HG02571 (cell line): ENCODE measurements at regions not wholly inside any gene's neighbourhood (a gene's known extent, or its start where the extent isn't known, plus 50 kb on each side); places are given as distances from the start of the nearest gene placed in this dataset.

Experiments used
- ATAC-seq: cut with Tn5 transposase; IDR thresholded peaks from one replicate; pipeline ENCODE4 v1.9.1; 2021; ENCODE audit warnings: mild to moderate bottlenecking, moderate library complexity; ENCODE audit not compliant: unreplicated experiment

DNA sequence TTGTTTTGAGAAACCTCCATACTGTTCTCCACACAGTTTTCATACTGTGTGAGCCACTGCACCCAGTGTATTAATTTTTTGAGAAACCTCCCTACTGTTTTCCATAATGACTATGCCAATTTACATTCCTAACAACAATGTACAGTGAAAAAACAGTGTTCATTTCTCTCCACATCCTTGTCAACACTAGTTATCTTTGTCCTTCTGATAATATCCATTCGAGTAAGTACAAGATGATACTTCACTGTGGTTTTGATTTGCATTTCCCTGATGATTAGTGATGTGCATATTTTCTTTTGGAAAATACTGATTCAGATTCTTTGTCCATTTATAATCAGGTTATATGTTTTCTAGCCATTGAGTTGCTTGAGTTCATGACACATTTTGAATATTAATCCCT is 462.0 kb downstream of the CDH11 start:
- ATAC-seq, result no peak

DNA sequence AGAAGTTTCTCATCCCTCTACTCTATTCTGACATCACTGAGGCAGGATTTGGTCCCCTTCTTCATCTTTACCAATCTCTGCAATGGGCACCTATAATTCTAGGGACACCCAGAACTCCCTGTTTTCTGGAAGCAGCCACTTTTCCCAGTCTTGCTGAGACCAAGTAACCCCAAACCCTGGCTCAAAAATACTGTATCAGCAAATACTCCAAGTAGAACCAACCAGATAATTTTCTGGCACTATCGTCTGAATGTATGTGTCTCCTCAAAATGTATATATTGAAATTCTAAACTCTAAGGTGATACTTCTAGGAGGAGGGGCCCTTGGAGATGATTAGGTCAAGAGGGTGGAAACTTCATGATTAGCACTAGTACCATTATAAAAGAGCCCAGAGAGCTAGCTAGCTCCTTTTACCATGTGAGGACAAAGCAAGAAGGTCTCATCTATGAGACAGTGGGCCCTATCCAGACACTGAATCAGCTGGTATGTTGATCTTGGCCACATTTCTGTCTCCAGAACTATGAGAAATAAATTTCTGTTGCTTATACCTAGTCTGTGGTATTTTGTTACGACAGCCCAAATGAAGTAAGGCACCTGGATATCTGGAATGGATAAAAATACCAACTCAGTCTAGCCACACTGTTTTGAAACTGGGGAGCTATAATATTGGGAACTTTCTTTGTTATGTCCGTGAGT is 464.4 kb downstream of the CDH11 start:
- no peak for ATAC-seq

DNA sequence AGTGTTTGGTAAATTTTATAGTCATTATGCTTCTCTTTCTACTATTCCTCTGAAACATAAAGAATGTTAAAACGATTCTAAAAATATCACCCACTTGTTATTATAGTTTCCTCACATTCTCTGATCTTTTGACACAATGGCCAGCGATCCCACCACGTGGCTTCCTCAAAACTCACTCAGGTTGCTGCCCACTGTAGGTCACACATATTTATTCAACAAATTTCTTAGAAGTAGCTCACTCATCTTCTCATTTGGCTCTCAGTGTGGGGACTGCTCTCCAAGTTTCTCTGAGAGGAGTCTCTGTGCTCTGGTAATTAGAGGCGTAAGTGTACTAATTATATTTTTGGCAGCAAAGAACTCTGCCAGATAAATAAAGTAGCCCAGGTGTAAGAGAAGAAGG is 465.4 kb downstream of the CDH11 start:
- no peak for ATAC-seq

DNA sequence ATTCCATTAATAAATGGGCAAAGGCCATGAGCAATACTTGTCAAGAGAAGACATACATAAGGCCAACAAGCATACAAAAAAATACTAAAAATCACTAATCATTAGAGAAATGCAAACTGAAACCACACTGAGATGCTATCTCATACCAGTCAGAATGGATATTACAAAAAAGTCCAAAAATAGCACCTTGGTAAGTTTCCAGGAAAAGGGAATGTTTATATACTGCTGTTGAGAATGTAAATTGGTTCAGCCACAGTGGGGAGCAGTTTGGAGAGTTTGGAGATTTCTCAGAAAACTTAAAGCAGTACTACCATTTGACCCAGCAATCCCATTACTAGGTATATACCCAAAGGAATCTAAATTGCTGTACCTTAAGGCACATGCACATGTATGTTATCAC is 467.7 kb downstream of the CDH11 start:
- ATAC-seq, result no peak

DNA sequence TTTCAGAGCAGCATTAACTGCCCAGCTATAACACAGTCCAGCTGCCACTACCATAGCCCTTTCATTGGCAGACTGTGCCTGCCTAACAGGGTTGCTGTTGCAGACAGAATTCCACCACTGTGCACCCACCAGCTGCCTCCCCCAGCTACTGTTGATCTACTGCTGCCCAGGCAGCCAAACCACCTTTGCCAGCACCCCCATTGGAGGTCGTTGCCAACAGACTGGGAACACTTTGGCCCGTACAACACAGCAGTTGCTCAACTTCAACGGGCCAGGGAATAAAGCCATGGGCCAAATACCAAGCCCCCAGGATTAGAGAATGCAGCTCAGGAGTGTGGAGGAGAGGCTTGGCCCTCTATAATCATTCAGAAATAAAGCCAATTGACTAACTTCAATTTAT is 473.6 kb downstream of the CDH11 start:
- ATAC-seq, result no peak

DNA sequence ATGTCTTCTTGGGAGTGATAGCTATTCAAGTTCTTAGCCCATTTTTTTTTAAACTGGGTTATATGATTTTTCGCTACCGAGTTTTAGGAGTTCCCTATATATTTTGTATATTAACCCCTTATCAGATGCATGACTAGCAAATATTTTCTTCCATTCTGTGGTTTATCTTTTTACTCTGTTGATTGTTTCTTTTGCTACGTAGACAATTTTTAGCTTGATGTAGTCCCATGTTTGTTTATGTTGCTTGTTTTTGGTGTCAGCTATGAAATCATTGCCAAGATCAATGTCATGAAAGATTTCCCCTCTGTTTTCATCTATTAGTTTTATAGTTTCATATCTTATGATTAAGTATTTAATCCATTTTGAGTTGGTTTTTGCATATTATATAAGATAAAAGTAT is 480.5 kb downstream of the CDH11 start:
- ATAC-seq, result no peak

DNA sequence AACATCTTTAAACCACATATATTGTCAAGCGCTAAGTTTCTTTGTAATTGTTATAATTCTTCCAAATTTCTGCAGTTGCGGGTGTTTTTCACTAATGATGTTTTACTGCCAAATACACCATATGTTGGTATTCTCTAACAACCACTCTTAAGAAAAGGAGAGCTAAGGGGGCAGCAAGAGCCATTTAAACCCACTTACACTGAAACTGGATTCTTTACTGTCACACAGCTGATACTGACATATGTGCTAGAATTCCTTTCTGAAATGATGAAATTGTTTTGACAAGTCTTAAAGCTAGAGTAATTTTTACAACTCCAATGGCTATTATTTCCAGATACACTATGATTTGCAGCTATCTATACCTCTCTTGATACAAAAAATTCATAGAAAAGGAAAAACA is 483.1 kb downstream of the CDH11 start:
- ATAC-seq, result no peak

DNA sequence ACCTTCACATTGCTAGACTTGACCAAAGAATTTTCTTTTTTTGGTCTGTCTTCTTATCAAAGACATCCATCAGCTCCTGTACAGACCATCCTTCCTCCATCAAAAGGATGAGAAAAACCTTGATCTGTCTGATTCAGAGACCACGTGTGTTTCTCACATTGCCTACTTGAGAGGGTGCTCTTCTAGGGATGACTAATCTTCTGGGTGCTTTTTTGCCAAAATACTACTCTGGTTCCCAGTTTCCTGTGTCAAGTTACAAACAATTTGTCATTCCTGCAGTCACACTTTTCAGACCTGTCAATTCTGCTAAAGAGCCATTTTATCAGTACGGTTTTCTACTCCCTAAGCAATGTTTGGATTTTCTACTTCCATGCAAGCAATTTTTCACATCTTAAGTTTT is 492.2 kb downstream of the CDH11 start:
- ATAC-seq, result no peak

DNA sequence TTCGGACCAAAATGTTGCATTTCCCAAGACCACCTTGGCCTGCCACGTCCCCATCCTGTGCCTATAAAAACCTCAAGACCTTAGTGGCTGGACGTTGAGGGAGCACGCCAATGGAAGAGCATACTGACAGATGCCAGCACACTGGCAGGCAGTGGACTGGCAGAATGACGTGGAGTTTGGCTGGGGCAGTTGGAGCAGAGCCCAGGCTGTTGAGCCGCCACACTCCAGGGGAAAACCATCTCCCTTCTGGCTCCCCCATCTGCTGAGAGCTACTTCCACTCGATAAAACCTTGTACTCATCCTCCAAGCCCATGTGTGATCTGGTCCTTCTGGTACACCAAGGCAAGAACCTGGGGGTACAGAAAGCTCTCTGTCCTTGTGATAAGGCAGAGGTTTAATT is 494.1 kb downstream of the CDH11 start:
- no peak for ATAC-seq

DNA sequence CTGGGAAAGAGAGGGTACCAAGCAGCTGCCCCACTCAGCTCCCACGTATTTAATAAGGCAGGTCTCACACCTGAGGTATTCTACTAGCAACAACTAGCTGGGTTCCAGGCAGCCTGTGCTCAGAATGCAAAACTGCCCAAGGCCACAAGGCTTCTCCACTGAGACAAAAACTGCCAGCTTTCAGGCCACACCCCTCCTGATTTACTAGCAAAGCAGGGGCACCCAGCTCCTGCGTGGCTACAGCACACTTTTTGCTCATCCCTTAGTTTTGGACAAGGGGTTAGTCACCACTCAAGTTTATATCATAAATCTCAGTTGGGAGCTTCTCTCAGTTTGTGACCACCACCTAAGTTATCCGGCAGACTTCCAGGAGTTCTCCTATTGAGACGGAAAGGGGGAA is 494.6 kb downstream of the CDH11 start:
- no peak for ATAC-seq

DNA sequence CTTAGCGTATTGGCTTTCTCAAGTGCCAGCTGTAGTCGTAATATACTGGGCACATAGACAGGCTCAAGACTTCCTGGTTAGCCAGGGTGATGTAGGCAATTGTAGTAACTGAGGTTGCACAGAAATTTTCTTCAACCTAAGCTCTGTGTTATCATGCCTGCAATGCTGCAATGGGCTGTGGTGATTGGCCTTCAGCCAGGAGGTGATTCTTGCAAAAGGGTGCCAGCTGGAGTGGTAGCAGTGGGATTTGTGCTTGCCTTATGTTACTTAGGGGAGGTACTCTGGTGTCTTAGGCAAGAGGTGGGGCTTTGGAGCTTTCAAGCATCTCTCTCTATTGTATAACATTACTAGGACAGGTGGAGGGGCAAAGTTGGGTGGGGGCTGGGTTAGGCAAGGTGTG is 495.1 kb downstream of the CDH11 start:
- ATAC-seq, result no peak

DNA sequence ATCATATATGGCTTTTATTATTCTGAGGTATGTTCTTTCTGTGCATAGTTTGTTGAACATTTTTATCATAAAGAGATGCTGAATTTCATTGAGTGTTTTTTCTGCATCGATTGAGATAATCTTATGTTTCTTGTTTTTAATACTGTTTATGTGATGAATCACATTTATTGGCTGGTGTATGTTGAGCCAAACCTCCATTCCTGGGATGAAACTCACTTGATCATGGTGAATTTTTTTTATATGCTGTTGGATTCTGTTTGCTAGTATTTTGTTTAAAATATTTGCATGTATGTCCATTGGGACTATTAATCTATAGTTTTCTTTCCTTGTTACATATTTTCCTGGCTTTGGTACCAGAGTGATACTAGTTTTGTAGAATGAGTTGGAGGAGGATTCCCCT is 500.2 kb downstream of the CDH11 start:
- no peak for ATAC-seq

DNA sequence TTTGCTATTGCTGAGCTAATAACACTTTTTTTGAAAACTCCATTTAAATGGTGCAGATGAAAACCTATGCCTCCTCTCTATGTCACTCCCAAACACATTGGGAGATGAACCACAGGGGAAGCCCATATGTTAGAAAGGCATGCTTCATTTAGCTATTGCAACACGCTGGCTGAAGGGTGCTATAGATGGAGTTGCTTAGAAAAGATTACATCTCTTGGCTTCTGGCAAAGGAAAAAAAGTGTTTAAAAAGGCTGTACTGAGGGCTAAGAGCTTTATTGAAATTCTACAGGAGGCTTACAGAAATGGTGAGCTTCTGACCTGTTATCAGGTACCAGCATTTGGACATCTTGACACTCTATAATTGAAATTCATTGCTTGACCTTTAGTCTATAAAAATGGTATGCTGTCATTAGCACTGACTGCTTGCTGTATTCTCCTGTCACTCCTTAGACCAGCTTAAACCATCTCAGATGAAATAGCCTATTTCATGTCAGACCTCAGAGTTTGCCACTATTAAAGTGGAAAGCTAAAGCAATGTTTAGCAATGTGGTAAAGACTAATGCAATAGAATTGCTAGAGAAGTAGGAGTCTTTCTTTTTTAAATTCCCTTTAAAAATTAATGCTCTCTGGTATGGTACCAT is 503.9 kb downstream of the CDH11 start:
- no peak for ATAC-seq

DNA sequence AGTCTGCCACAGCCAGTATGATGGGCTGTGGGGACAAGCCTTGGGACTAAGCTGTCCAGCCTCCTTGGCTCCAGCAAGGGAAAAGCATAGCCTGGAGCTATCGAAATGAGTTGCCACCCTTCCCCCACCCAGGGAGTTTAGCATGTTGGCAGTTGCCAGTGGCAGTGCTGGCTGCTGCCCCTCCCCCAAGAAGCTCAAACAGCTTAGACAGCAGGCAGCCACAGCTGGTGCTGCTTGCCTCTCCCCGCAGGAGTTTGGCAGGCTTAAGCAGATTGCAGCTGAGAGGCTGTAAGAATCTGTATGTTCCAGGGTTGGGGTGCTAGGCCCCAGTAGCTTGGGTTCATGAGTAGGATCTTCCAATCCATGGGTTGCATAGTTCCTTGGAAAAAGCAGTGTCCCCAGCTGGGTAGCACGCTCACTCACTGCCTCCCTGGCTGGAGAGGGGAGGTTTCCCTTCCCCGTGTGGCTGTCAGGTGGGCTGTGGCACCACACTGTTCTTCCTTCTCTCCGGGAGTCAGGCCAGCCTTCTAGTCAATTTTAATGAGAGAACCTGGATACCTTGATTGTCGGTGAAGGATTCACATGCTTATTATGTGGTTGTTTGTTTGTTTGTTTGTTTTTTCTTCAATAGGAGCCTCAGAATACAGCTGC is 506.1 kb downstream of the CDH11 start:
- no peak for ATAC-seq

DNA sequence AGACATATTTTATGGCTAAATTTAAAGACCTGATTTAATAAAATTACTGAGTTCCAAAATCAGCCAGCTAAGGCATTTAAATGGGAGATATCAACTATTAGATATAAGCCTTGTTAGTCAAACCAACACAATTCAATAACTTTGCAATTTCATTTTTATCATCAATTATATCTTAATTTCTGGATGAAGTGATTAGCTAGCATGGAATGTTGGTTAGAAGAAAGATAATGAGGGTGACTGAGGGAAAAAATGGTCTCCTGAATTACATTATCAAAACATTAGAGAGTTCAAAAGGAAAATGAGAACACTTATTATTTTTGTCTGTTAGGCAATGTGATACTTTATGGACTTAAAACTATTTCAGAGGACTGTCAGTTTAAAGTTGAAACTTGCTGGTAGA is 525.7 kb downstream of the CDH11 start:
- ATAC-seq, result no peak

DNA sequence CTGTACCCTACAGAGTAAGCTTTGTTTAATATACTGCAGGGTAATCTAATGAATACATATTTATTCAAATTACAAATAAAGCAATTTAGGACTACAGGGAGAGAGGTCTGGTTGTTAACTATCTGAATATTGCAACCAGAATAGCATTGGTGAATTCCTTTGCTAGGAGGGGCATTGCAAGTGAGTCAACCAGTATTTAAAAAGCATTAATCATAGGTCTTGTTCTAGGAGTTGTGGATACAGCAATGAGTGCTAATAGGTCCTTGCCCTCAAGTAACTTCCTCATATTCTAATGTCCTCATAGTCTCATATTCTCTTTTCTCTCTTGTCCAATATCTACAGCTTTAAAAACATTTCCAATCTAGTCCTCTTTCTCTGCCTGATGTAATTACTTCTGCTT is 531.4 kb downstream of the CDH11 start:
- no peak for ATAC-seq

DNA sequence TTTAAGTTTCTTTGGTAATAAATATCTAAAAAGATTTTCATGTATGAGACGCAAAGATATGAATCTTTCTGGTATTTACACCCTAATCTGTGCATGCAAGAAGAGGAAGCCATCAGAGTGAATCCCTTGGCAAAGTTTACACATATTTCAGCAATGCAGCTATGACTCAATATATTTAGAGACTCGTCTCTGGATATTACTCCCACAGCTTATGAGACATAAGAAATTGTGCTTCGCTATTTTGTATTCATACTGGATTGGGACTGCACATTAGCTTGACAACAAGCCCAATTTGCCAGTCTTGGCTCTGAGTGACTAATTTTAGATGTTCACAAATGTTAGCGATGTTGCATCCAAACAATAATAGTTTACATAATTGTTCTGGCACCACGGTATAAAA is 532.0 kb downstream of the CDH11 start:
- no peak for ATAC-seq

DNA sequence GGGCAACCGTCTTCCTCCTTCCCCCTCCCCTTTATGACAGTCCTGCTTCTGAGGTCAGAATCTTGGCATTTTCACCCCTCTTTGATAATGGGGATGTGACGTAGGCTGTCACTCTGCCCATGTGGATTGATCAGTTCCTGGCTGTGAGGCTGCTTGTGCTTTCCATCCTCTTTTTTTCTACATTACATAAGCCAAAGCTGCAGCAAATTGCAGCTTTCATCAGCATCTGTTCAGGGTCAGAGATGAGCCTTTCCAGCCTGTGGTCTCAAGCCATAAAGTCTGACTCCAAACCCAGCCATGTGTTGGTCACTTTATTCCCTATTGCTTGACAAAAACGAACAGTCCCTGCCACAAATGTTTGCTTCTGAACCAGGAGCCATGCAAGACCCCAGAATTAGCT is 535.1 kb downstream of the CDH11 start:
- ATAC-seq, result no peak

DNA sequence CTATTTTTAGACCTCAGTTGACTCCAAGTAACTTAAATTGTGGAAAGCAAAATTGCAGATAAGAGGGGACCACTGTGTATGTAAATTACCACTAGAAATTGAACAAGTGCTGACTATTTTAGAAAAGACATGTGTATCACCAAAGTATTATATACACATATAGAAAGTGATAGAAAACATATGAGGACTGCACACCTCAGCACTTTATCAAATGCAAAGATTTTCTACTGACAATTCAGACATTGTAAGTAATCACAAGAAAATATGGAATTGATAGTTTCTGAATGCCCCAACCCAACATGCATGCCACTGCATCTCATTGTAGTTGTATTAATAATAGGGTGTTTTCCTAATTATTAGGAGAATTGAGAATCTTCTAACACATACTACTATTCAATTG is 536.5 kb downstream of the CDH11 start:
- no peak for ATAC-seq

DNA sequence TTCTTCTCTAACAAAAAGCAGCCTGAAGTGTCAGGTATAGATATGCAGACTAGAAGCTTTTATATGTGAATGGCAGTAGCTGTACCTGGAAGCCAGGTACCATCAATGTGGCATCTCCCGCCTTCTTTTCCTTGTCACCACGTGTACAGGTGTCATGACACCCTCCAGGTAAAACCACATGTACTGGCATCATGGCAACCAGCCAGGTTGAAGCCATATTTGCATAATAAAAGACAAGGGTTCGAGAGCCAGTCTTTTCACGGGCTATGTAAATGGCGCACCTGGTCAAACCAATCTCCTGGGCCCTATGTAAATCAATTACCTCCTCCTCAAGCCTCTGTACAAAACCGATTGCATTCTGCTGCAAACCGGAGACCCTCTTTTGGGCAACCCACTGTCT is 541.3 kb downstream of the CDH11 start:
- ATAC-seq, result no peak

DNA sequence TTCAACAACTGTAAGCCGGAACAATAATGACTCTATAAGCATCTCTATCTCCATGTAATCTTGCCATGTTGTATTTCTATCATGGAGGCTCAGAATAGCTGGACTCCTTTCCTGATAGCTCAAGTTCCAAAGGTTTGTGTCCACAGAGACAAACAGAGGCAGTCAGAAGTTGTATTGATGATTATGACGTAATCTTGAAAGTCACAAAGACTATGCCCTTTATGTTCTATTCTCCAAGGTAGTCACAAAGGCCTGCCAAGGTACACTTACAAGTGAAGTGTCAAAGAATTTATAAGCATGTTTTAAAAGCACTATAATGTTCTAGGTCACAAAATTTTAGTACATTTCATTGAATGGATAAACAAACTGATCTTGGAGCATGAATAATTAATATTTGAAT is 542.2 kb downstream of the CDH11 start:
- no peak for ATAC-seq

DNA sequence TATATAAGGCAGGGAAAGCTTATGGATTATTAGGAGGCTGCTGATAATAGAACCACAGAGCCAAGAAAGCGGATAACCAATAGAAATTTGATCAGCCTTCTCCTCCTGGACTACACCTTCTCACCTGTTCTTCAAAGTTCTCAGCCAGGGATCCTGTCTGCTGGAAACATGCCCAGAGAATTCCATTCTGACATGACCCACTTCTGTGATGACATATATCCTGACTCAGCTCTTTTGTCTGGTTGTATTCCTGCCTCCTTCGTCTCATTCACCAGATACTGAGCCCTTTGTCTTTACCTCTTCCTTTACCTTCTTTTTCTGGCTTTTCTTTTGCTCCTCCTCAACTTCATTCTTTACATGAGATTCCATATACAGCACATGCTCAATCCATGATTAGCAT is 576.1 kb downstream of the CDH11 start:
- ATAC-seq, result no peak

DNA sequence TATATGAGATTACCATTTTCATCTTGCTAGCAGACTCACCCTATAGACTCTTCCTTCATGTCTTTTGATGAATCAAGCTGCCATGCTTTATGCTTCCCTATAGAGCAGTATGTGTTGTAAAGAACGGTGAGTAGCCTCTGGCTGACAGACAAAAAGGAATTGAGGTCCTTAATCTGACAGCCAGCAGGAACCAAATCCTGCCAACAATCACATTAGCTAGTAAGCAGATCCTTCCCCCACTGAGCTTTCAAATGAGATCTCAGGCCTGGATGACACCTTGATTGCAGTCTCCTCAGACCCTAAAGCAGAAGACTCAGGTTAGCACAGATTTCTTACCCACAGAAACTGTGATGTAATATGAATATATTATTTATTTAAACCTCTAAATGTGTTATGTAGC is 577.0 kb downstream of the CDH11 start:
- ATAC-seq, result no peak
